K562 (cell line): ENCODE measurements at regions not wholly inside any gene's neighbourhood (a gene's known extent, or its start where the extent isn't known, plus 50 kb on each side); places are given as distances from the start of the nearest gene placed in this dataset.

Experiments used
- ATAC-seq: fragments of 200-7000 bp; cut with Tn5 transposase; 3 replicates; pipeline ENCODE4 v1.9.1; 2020; ENCODE audit warnings: moderate library complexity
- BruUV-seq: library from RNA; stranded (reverse); fragments of 400-500 nt; replicated peaks from 2 replicates; lab custom pipeline; 2021; lab: Mats Ljungman, UMichigan
- CTCF ChIA-PET: fragments of 300-600 bp; formaldehyde crosslinking; extraction: SDS; loops from one replicate; lab custom pipeline; 2021; ENCODE audit warnings: low intra/inter-chr PET ratio; lab: Yijun Ruan, JAX
- POLR2A ChIA-PET: fragments of 300-600, 350-650 bp; sonication (Branson Sonifier 250); formaldehyde crosslinking; extraction: SDS; loops from one replicate; lab custom pipeline; 2021; ENCODE audit warnings: antibody characterized with exemption, inconsistent platforms; lab: Yijun Ruan, JAX
- DNase-seq, 4 experiments: peaks; one replicate each; pipeline versions ENCODE4 v3.0.0 to v3.0.0-alpha.2; 2011 to 2018; ENCODE audit warnings: low spot score in 3 of 4, mixed read lengths in 3 of 4; ENCODE audit errors: extremely low read depth in 1 of 4
- FAIRE-seq: peaks from 2 replicates; lab custom pipeline; 2011; peaks lifted over from hg19 to GRCh38; lab: Jason Lieb, UNC
- H2AFZ ChIP-seq: 2 replicates; pipeline ENCODE4 v1.6.0; 2011; ENCODE audit warnings: low read depth, low read length, control low read depth, inconsistent platforms
- H3K27ac ChIP-seq: fragments of 200-600 bp; 3 replicates; pipeline ENCODE4 v1.8.0; 2011; ENCODE audit warnings: low read depth, mild to moderate bottlenecking, control low read depth, inconsistent platforms, low read length, moderate library complexity, mixed read lengths; ENCODE audit errors: extremely low read depth
- H3K27me3 ChIP-seq, 2 experiments: fragments of 300-600 bp in 1 of 2; 2 replicates in 1 of 2; 3 replicates in 1 of 2; pipeline versions ENCODE4 v1.6.0 to v1.8.0; 2011; ENCODE audit warnings: inconsistent platforms in 2 of 2, low read length in 2 of 2, mild to moderate bottlenecking in 1 of 2, mixed read lengths in 1 of 2, moderate library complexity in 1 of 2; ENCODE audit not compliant: control insufficient read depth in 2 of 2, insufficient read depth in 2 of 2
- H3K36me3 ChIP-seq: fragments of 300-600 bp; 3 replicates; pipeline ENCODE4 v1.8.0; 2011; ENCODE audit warnings: mild to moderate bottlenecking, low read length, inconsistent platforms; ENCODE audit not compliant: control insufficient read depth, insufficient read depth
- H3K4me1 ChIP-seq, 2 experiments: fragments of 200-600 bp in 1 of 2; replicated peaks in 1 of 2; 2 replicates in 1 of 2; 3 replicates in 1 of 2; pipeline versions ENCODE4 v1.5.1 to v1.8.0; 2011; ENCODE audit warnings: inconsistent platforms in 2 of 2, low read length in 2 of 2, mild to moderate bottlenecking in 1 of 2, mixed read lengths in 1 of 2, moderate library complexity in 1 of 2; ENCODE audit not compliant: control insufficient read depth in 2 of 2, insufficient read depth in 2 of 2
- H3K4me2 ChIP-seq: 2 replicates; pipeline ENCODE4 v1.6.1; 2011; ENCODE audit warnings: low read length, control low read depth, inconsistent platforms, mixed read lengths; ENCODE audit not compliant: insufficient read depth
- H3K4me3 ChIP-seq: fragments of 200-600 bp; sonication (generic), shearing (Covaris generic); 2 replicates; pipeline ENCODE4 v1.5.1; 2016; ENCODE audit warnings: control low read depth, inconsistent platforms
- H3K79me2 ChIP-seq: fragments of 200-600 bp; 3 replicates; pipeline ENCODE4 v1.8.0; 2011; ENCODE audit warnings: low read length, inconsistent platforms; ENCODE audit not compliant: control insufficient read depth, insufficient read depth
- H3K9ac ChIP-seq, 2 experiments: 2 replicates each; pipeline versions ENCODE4 v1.6.0 to v1.6.1; 2011; ENCODE audit warnings: low read depth in 2 of 2, low read length in 2 of 2, control low read depth in 1 of 2, inconsistent platforms in 1 of 2, mild to moderate bottlenecking in 1 of 2, mixed read lengths in 1 of 2; ENCODE audit not compliant: insufficient read depth in 1 of 2
- H3K9me1 ChIP-seq: one replicate; pipeline ENCODE4 v1.6.0; 2011; ENCODE audit warnings: inconsistent platforms, mild to moderate bottlenecking, low read length, moderate library complexity; ENCODE audit not compliant: control insufficient read depth, insufficient read depth
- H3K9me3 ChIP-seq: replicated peaks from 2 replicates; pipeline ENCODE4 v1.5.1; 2011; ENCODE audit warnings: low read depth, low read length, inconsistent platforms; ENCODE audit not compliant: control insufficient read depth, insufficient read depth
- H4K20me1 ChIP-seq: replicated peaks from 2 replicates; pipeline ENCODE4 v1.6.1; 2011; ENCODE audit warnings: low read length, inconsistent platforms, mixed read lengths; ENCODE audit not compliant: control insufficient read depth, insufficient read depth
- CREM ChIP-seq: IDR thresholded peaks from 2 replicates; pipeline ENCODE4 v1.6.1; 2014; ENCODE audit warnings: antibody characterized with exemption, low read depth
- GABPB1 ChIP-seq: sonication (generic); formaldehyde crosslinking; IDR thresholded peaks from 2 replicates; pipeline ENCODE4 v1.8.0; 2022; ENCODE audit warnings: mild to moderate bottlenecking, missing genetic modification reagents
- HDAC2 ChIP-seq: fragments of 450-650 bp; IDR thresholded peaks from 2 replicates; pipeline ENCODE4 v1.6.1; 2016; ENCODE audit warnings: mild to moderate bottlenecking
- JUN ChIP-seq, 2 experiments: sonication (generic) in 1 of 2; formaldehyde crosslinking in 1 of 2; IDR thresholded peaks; 2 replicates each; pipeline versions ENCODE4 v1.6.1 to v1.8.0; 2012 to 2022; ENCODE audit warnings: borderline replicate concordance in 2 of 2, mild to moderate bottlenecking in 2 of 2, improper control_type of control experiment in 1 of 2, low read depth in 1 of 2, low read length in 1 of 2, missing genetic modification reagents in 1 of 2
- KDM2B ChIP-seq: fragments of 250-450 bp; sonication (Bioruptor Pico); IDR thresholded peaks from 2 replicates; pipeline ENCODE4 v1.8.0; 2021; ENCODE audit warnings: mild to moderate bottlenecking, moderate library complexity
- KLF6 ChIP-seq: fragments of 250-450 bp; sonication (Bioruptor Pico); IDR thresholded peaks from 2 replicates; pipeline ENCODE4 v1.4.0; 2020; ENCODE audit warnings: mild to moderate bottlenecking, moderate library complexity, borderline replicate concordance
- MIER1 ChIP-seq: fragments of 450-650 bp; IDR thresholded peaks from 2 replicates; pipeline ENCODE4 v1.6.1; 2016; ENCODE audit warnings: antibody characterized with exemption, mild to moderate bottlenecking, low read depth
- NR4A1 ChIP-seq, 2 experiments: fragments of 250-450 bp in 1 of 2; fragments of 450-650 bp in 1 of 2; sonication (Bioruptor Pico) in 1 of 2; IDR thresholded peaks; 2 replicates each; pipeline versions ENCODE4 v1.4.0 to v1.6.1; 2016 to 2020; ENCODE audit warnings: mild to moderate bottlenecking in 2 of 2, missing compliant biosample characterization in 1 of 2, missing genetic modification characterization in 1 of 2, moderate library complexity in 1 of 2
- RUNX1 ChIP-seq: sonication (generic); IDR thresholded peaks from 2 replicates; pipeline ENCODE4 v1.6.1; 2016; ENCODE audit warnings: antibody characterized with exemption, low read depth
- SP1 ChIP-seq: sonication (generic); formaldehyde crosslinking; IDR thresholded peaks from 2 replicates; pipeline ENCODE4 v1.8.1; 2022; ENCODE audit warnings: mild to moderate bottlenecking, missing genetic modification reagents
- WGBS: fragments of 100-300 bp; shearing (Covaris generic); methylation state at CpG from one replicate; pipeline ENCODE4 v1.1.6; 2016; ENCODE audit warnings: low coverage, mixed read lengths; ENCODE audit not compliant: insufficient coverage; ENCODE audit errors: missing lambda C conversion rate; 5-methylcytosine and 5-hydroxymethylcytosine counted together
- in situ Hi-C: fragments of 300-500 bp; cut with MboI; formaldehyde crosslinking; loops from 4 replicates; pipeline ENCODE4 v1.15.0; 2018; ENCODE audit warnings: inconsistent platforms, mixed read lengths
- intact Hi-C: fragments of 100-400 bp; cut with micrococcal nuclease; formaldehyde crosslinking; loops from 2 replicates; pipeline ENCODE4 v1.14.2; 2022
- TF ChIP-seq, protein P1 (sequence below): fragments of 250-450 bp; sonication (Bioruptor Pico); IDR thresholded peaks from 2 replicates; pipeline ENCODE4 v1.5.1; 2021; ENCODE audit warnings: mild to moderate bottlenecking
- TF ChIP-seq, protein P2 (sequence below), 3 experiments: fragments of 200-800 bp in 1 of 3; fragments of 250-450 bp in 1 of 3; fragments of 450-650 bp in 1 of 3; sonication (Bioruptor Pico) in 1 of 3; sonication (Bioruptor generic) in 1 of 3; formaldehyde crosslinking in 1 of 3; IDR thresholded peaks; 2 replicates each; pipeline versions ENCODE4 v1.6.1 to v1.8.0; 2016 to 2022; ENCODE audit warnings: mild to moderate bottlenecking in 2 of 3, missing genetic modification characterization in 2 of 3, missing compliant biosample characterization in 1 of 3, moderate library complexity in 1 of 3
- TF ChIP-seq, protein P3 (sequence below): fragments of 450-650 bp; conservative IDR thresholded peaks from 2 replicates; pipeline ENCODE4 v1.6.1; 2016; ENCODE audit warnings: missing genetic modification characterization, low read depth, mild to moderate bottlenecking, missing compliant biosample characterization, moderate library complexity
- TF ChIP-seq, protein P4 (sequence below): fragments of 450-650 bp; formaldehyde crosslinking; IDR thresholded peaks from 2 replicates; pipeline ENCODE4 v1.4.0; 2020; ENCODE audit warnings: mild to moderate bottlenecking

DNA sequence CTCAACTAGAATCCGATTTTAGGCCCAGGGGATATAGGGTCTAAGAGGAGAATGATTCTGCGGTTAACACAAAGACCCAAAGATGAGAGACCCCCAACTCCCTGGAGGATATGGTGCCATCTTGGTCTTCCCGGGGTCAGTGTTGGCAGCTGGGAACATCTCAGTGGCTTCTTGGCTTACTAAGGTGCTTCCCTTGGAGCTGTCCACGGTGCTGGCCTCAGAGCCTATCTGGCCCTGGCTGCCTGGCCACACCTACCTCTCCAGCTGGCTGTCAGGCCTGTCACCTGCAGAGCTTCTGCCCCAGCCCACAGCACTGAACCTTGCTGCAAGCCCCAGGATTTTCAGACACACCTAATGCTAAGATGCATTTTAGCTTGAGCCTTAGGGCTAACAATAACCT is 70.7 kb upstream of the THY1 start:
- no peak overlapping the region for H3K4me3 ChIP-seq
- CTCF ChIA-PET = no interaction called here
- no TSS peak for BruUV-seq
- H3K36me3 ChIP-seq = no peaks in the 10 kb centered on the region
- H3K4me2 ChIP-seq = no peak overlapping the region
- H3K9me3 ChIP-seq = no peaks in the 10 kb centered on the region
- DNase-seq (peak; percentile 43 to 72 (median 66)), FAIRE-seq (peak; percentile 67), ATAC-seq (peak; percentile 89)
- POLR2A ChIA-PET = interaction anchor here (0.5 to 0.9 kb wide), 4 partner anchors 16 to 794 kb away, joined by 3 to 4 read pairs (median 3); no protein-coding TSS in a partner anchor
- H3K27ac ChIP-seq = no peak overlapping the region
- no peak overlapping the region for H2AFZ ChIP-seq
- intact Hi-C loops (no loop called here), in situ Hi-C loops (no loop called here)
- no peaks in the 10 kb centered on the region for H3K79me2 ChIP-seq
- peaks cover 11% of the 10 kb centered on the region; the same call in 1 of the 2 replicates for H4K20me1 ChIP-seq
- no peak overlapping the region for H3K9ac ChIP-seq
- H3K27me3 ChIP-seq = peaks cover 3 to 79% of the 10 kb centered on the region in 2 experiments; a peak in 4 of 5 replicates
- no peaks in the 10 kb centered on the region for H3K4me1 ChIP-seq
- no peaks in the 10 kb centered on the region for H3K9me1 ChIP-seq
- 2% methylated on average over 4 of the region's 4 CpGs for WGBS
- TF ChIP-seq RUNX1 (no peak), GABPB1 (CRISPR knock-in tag) (0 out of 2 replicates have a peak, but pooled peaks have one; percentile 27), KLF6 (CRISPR knock-in tag) (0 out of 2 replicates have a peak, but pooled peaks have one; percentile 31), MIER1 (peak; percentile 96), JUN (IDR thresholded peaks at IDR 0.05; ENCODE audit: borderline replicate concordance, low read depth, low read length) (no peak), JUN (CRISPR knock-in tag; IDR thresholded peaks at IDR 0.05; ENCODE audit: borderline replicate concordance) (no peak), SP1 (CRISPR knock-in tag) (no peak), HDAC2 (peak; percentile 70; the same call in 1 of the 2 replicates), KDM2B (CRISPR knock-in tag) (no peak), CREM (no peak), NR4A1 (CRISPR knock-in tag; IDR thresholded peaks at IDR 0.05) (no peak), NR4A1 (tag; IDR thresholded peaks at IDR 0.05) (peak; percentile 59; the same call in 1 of the 2 replicates)
- TF ChIP-seq, protein P1, sequence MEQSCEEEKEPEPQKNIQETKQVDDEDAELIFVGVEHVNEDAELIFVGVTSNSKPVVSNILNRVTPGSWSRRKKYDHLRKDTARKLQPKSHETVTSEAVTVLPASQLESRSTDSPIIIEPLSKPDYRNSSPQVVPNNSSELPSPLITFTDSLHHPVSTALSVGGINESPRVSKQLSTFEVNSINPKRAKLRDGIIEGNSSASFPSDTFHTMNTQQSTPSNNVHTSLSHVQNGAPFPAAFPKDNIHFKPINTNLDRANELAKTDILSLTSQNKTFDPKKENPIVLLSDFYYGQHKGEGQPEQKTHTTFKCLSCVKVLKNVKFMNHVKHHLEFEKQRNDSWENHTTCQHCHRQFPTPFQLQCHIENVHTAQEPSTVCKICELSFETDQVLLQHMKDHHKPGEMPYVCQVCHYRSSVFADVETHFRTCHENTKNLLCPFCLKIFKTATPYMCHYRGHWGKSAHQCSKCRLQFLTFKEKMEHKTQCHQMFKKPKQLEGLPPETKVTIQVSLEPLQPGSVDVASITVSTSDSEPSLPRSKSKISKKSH (CRISPR knock-in tag) = no peak
- TF ChIP-seq, protein P2, sequence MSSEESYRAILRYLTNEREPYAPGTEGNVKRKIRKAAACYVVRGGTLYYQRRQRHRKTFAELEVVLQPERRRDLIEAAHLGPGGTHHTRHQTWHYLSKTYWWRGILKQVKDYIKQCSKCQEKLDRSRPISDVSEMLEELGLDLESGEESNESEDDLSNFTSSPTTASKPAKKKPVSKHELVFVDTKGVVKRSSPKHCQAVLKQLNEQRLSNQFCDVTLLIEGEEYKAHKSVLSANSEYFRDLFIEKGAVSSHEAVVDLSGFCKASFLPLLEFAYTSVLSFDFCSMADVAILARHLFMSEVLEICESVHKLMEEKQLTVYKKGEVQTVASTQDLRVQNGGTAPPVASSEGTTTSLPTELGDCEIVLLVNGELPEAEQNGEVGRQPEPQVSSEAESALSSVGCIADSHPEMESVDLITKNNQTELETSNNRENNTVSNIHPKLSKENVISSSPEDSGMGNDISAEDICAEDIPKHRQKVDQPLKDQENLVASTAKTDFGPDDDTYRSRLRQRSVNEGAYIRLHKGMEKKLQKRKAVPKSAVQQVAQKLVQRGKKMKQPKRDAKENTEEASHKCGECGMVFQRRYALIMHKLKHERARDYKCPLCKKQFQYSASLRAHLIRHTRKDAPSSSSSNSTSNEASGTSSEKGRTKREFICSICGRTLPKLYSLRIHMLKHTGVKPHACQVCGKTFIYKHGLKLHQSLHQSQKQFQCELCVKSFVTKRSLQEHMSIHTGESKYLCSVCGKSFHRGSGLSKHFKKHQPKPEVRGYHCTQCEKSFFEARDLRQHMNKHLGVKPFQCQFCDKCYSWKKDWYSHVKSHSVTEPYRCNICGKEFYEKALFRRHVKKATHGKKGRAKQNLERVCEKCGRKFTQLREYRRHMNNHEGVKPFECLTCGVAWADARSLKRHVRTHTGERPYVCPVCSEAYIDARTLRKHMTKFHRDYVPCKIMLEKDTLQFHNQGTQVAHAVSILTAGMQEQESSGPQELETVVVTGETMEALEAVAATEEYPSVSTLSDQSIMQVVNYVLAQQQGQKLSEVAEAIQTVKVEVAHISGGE (CRISPR knock-in tag; IDR thresholded peaks at IDR 0.05) = 0 out of 6 replicates have a peak, but pooled peaks of 1 of the 3 experiments have one; percentile 26
- TF ChIP-seq, protein P3, sequence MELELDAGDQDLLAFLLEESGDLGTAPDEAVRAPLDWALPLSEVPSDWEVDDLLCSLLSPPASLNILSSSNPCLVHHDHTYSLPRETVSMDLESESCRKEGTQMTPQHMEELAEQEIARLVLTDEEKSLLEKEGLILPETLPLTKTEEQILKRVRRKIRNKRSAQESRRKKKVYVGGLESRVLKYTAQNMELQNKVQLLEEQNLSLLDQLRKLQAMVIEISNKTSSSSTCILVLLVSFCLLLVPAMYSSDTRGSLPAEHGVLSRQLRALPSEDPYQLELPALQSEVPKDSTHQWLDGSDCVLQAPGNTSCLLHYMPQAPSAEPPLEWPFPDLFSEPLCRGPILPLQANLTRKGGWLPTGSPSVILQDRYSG (tag) = peak; percentile 84
- TF ChIP-seq, protein P4, sequence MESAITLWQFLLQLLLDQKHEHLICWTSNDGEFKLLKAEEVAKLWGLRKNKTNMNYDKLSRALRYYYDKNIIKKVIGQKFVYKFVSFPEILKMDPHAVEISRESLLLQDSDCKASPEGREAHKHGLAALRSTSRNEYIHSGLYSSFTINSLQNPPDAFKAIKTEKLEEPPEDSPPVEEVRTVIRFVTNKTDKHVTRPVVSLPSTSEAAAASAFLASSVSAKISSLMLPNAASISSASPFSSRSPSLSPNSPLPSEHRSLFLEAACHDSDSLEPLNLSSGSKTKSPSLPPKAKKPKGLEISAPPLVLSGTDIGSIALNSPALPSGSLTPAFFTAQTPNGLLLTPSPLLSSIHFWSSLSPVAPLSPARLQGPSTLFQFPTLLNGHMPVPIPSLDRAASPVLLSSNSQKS (CRISPR knock-in tag) = no peak
